ENCODE measurements at regions not wholly inside any gene's neighbourhood (a gene's known extent, or its start where the extent isn't known, plus 50 kb on each side); places are given as distances from the start of the nearest gene placed in this dataset.

DNA sequence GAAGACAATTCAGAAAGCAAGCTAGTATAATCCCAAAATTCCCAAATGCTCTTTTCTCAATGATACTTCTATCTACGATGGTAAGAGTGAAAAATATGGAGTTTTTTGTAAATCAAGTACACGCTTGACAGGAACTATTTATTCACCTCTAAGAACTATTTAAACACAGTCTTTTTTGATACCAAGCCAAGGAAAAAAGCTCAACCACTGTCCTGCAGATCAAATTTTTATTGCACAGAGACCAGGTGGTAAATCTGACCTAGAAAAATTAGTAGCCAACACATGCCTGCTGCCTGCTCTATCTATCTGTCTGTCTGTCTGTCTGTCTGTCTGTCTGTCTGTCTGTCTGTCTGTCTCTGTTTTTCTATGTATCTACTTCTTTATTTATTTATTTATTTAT lies 292.2 kb downstream of the MZT1 start:
- no peak for DNase-seq

DNA sequence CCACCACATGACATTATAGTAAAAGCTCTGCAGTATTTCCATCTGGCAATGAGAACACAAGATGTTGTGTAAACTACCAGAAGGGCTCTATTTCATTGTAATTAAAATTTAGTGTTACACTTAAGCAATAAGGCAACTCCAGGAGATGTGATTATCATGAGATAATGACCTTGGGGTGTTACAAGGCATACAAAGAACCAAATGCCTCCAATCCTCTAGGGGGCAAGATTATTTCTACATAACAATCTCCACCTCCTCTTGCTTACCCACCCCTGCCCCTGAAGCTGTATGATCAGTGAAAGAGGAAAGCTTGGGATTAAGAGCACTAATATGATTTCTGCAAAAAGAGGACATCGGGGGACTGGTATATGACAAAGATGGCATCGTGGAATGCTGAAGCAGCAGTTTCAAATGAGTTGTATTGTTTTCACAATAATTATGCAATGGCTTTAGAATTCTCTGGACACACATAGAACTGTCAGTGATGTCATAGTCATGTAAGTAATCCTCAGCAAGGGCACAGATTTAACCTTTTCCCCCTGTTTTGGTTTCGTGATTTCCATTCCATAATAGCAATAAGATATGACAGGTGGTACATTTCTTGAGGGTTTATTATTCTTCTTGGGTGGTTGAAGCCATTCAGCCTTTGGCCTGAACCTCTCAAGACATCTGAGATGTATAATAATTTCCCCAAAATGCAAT lies 295.3 kb downstream of the MZT1 start:
- no peak for DNase-seq

DNA sequence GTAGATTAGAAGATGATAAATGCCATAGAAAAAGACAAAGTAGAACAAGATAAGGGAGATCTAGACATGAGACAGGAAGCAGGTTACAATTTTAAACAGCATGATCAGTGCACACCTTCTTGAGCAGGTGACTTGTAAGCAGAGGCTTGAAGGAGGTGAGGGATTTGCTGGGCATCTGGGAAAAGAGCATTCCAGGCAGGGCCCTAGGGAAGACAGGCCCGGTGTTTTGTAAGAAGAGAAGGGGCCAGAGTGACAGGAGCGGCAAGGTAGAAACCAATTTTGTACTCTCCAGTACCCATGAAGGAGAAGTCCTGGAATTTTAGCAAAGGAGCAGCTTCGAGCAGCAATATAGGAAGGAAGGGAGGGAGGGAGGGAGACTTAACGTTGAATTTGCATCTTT lies 296.5 kb downstream of the MZT1 start:
- no peak for DNase-seq

DNA sequence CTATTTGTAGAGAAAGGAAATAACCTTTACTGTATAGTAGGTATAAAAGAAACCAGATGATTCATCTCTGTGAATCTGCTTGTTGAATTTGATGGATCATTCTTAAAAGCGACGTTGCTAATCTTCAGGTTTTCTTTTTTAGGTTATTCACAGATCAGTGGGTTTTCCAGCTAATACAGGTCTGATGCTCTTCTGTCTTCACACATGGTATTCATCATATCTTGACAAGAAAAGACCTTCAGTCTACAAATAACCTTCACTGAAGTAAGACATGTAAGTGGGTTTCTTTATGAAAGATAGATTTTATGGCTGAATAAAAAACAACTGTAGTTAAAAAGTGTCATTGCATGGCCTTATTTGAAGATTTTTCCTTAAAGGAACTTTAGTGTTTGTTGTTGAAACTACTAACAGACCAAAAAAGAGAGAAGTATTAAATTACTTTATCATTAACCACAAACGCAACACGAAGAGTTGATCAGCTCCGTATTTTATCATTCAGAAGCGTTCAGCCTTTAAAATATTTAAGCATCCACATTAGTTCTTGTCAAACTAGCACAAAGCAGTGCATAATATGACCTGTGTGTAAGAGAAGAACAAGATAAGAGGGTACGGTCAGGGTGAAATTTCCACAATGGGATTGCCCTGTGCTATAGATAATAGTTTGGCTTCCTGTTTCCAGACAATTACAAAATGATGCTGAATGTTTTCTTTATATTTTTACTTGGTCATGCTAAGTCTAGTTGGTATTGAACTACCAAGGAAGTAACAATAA lies 299.5 kb downstream of the MZT1 start:
- no peak for DNase-seq

DNA sequence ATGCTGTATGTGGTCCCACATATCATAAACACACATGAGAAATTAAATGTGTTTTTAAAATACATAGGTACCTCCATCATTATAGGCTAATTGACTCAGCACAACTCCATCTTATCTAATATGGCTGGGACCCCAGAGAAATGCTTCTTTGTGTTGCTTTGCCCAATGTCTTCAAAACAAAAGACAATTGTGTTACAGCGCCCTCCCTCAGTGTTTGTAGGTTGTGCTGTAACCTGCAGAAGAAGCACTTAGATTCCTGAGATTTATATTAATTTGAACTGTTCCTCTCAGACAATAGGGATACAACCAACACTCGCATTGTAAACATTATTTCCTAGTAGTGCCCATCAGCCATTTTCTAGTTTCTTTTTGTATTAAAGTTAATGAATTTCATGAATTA lies 303.4 kb downstream of the MZT1 start:
- no peak for DNase-seq

DNA sequence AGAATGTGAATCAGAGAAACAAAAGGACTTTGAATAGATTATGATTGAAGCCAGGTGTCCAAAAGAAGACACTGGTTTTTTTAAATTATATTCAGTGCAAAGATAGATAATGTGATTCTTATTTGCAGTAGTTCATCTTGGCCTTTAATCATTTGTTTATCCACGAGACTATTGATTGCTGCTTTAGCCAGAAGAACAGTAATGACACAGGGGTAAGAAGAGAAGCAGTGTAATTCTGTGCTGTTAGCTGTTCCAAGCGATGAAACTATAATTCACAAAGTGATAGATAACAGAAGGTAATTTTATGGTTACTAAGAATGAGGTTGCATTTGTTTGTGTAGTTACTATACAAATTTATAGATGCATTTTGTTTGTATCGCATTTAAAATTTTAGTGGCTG lies 311.6 kb downstream of the MZT1 start:
- DNase-seq, result no peak

DNA sequence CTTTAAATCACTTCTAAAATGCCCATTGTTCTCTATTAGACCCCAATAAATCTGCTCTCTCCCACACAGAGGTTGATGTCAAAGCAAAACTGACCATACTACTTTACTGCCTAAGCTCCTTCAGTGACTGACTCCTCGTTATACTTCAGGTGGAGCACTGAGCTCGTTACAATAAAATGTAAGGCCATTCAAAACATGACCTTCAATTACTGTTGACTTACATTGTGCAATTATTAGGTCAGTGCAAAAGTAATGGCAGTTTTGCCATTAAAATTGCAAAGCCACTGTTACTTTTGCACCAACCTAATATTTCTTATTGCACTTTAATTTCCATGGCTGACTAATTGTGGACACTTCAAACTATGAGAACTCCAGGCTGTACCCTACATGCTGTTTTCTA lies 314.9 kb downstream of the MZT1 start:
- no peak for DNase-seq

DNA sequence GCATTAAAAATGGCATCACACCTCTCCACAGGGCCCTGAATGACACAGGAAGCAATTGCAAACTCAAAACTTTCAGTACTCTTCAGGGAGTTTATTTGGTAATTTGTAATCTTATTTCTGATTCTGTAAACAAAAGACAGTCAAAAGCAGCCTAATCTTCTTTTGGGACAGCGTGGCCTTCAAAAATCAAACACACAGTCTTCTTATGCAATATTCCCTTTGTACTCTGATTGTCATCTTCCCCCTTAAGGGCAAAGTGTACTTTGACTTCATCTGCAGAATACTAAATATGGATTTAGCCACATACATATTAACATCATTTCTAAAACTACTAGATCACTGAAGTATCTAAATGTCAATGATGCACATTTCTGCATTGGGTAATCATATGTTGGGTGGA lies 322.0 kb downstream of the MZT1 start:
- DNase-seq, result no peak

DNA sequence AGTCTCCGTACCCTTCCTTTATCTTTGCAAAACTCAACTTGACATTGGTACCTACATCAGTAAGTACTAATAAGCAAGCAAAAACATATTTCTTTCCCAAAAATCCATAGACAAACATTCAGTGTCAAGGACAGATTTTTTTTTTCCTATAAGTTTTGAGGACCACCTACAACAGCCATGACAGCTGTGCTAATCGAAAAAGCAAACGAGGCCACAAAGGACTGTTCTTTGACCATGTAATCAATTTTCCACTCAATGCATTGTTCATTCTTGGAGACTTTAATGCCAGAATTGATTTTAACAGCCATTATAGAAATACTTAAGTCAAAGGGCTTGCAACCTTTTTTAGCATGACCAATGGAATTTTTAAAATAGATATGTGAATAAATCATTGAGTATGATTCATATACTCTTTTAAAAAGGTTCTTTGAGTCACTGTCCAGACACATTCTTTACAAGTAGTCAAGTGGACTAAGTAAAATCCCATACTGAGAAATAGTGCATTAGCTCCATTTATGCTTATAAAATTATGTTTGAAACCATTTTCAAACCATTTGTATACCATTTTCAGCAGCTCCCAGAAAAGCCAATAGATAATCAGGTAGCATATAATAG lies 323.9 kb downstream of the MZT1 start:
- no peak for DNase-seq

DNA sequence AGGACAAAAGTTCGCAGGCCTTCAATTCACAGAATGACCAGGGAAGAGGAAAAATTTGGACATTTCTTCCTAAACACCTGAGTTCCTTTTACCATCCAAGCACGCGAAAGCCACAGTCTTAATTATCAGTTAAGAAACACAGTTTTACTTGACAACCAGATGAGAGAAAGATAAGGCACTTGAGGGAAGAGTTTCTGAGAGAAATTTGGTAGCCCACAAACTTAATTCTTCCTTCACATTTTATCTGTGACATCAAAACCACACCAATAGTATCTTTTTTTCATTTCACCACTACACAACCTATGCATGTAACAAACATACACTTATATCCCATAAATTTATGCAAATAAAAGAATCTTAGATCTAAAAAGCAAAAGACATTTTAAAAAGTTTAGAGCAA lies 326.6 kb downstream of the MZT1 start:
- no peak for DNase-seq

DNA sequence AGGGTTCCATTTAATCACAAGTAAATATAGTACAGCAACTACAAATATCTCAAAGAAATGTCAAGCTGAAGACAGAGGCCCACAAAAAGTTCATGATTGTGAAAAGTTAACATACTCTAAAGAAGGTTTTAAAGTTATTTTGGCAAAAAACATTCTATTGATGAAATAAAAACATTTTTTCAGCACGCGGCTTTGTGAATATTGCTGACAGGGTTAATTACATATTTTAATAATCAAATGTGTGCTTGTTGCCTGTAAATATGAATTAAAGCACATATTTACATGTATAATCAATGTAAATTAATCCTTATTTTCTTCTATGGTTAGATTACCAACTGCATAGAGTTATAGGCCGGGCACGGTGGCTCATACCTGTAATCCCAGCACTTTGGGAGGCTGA lies 328.1 kb downstream of the MZT1 start:
- DNase-seq, result no peak

DNA sequence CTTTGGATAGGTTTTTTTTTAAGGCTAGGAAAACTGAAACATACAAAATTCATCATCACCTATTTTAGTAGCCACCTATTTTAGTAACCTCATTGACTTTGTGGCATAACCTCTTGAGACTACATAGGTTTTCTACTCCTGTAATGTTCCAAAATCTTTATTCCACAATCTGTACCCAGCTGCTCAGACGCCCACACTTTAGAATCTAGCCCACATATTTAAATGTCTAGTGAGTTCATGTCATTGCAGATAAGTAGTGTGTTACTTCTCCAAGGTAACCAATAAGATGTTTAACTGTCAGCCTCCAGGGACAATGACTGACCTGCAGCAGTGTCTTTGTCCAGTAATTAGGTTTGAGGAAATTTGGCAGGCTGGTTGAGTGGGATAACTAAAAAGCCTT lies 330.2 kb downstream of the MZT1 start:
- no peak for DNase-seq

DNA sequence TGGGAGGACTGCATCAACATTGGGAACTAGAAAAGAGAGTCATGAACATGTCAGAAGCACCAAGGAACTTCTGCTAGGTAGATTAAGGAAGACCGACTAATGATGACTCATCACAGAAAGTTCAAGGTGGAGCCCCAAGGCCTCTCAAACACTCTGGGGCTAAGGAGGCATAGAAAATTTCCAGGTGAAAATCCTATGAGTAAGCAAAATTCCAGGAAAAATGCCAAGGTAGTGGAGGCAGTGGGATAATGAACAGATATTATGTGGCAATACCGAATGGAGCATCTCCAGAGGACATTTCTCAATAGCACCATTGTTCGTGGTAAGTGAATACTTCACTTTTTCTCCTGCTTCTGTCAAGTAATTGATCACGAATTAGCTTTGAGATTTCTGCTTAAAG lies 336.5 kb downstream of the MZT1 start:
- no peak for DNase-seq

DNA sequence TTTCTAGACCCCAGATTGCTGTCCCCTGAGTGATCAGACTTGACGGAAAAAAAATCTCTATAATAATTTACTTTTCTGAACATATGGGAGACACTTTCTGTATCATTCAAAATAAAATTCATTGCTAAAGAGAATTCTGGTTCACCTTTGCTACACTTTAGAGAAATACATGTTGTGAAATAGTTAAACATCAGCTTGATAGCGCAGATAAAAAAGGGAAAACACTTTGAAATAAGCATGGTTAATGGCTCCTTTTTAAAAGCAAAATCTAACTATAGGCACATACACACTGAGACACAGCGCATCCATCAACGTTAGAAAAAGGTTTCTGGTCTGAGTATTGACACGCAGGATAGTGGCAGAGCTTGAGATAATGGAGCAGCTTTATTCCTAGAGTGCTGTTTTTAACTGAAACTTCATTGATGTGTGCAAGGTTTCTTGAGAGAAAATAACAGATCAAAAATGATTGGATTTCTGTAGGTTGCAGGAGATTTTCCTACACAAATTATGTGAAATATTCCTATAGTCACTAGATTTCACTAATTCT lies 341.2 kb downstream of the MZT1 start:
- DNase-seq, result no peak

DNA sequence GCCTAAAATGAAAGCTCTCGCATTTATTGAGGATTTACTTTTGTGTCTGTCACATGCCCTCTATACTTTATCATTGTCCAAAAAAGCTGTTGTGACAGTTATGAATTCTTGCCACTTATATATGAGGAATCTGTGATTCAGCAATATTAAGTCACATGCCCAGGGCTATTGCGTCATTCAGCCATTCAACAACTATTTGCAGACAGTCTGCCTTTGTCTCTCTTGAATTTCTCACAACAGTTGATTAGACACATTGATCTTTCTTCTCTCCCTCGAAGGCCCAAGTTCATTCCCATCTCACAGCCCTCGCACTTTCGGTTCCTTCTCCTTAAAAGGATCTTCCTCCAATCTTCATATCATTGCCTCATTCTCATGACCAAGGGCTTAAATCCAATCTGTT lies 342.6 kb downstream of the MZT1 start:
- DNase-seq, result no peak

DNA sequence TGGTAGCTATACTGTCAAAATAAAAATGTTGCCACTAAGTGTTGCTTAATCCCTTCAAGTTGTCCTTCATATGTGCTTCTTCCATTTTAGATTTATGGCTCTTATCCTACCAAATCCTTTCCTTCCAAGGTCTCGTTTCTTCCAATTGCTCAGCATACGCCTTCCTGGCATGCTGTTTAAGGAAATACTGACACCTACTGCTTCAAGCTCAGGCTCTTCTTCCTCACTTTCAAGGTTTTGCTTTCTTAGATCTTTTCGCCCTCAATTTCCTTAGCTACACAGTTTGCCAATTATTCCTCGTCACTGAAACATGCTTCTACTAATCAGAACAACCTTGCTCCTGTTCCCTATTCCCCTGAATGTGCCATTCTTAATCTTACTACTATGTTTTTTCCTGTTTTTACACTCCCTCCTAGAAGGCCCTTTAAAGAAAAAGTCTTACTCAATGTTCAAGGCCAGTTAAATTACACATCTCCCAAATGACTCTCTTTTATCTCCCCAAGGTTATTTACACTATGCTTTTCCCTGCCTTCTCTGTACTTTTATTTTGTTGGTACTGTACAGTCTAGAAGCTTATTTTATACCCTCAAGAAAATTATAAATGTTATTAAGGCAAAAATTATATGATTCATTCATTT lies 343.1 kb downstream of the MZT1 start:
- DNase-seq, result no peak

DNA sequence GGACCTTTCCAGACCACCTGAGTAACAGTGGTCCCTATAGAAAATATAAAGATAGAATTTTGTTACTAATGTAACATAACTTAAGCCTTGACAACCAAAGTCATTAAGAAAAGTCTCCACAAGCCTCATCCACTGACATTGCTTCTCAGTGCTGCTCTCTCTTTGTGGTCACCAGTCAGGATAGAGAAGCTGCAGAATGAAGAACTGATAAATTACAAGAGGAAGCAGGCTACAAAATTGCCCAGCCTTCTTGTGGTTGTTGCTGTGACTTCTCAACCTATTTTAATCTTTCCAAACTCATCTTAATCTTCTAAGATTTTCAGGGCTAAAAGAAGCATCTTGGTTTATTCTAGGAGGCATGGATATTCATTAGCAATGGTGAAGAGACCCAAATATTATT lies 343.8 kb downstream of the MZT1 start:
- DNase-seq, result no peak

DNA sequence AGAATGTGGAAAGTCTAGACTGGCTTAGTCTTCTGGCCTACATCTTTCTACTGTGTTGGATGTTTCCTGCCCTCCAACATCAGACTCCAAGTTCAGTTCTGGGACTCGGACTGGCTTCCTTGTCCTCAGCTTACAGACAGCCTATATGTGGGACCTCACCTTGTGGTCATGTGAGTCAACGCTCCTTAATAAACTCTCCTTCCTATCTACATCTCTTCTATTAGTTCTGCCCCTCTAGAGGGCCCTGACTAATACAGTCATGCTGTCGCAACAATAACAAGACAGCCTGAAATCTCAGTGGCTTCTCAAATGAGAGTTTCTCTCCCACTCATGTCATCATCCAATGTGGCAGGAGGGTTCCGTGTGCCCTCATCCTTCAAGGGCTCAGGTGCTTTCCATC lies 347.8 kb downstream of the MZT1 start:
- no peak for DNase-seq

DNA sequence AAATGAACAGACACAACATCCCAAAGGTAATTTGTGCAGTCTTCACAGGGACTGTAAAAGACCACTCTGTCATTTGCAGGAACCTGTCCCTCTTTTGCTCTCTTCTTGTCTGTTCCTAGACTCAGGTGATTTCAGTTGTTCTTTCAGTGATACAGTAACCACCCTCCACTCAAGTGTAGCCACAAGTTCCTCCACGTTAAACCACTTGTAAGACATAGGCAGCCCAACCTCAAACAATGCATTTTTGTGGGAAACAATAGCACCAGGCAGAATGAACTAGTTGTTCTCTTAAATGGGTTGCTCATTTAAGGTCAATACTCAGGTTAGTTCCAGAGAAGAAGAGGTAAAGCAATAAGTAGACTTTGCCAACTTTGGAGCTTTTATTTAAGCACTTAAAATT lies 359.4 kb downstream of the MZT1 start:
- DNase-seq, result no peak

DNA sequence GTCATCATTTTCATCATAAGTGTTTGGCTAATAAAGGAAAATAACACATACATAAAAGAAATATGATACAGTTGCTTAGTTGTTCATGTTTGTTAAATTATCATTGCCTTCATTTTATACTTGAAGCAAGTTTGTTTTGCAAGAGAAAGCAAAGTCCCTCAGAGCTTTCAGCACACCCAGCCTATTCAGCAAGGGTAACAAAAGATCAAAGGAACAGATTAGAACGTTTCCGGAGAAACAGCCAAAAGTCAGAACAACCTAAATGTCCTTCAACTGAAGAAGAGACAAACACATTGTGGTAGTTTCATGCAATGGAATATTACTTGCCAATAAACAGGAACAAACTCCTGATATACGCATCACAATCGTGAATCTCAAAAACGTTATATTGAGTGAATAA lies 380.7 kb downstream of the MZT1 start:
- no peak for DNase-seq

DNA sequence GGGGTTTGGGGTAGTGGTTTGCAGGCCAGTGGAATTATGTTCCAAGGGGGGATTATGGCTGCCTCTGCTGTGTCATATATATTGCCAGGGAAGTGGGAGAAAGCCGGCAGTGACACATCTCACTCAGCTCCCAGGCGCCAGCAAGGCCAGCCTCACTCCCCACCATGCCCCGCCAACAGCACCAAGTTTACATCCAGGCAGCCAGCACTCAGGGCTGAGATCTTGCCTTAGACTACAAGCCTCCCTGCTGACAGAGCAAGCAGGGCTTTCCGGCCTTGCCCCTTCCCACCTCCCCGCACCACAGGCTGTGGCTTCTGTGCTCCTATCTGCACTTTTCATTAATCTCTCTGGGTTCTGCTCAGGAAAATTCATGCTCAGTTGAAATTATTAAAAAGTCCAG lies 385.1 kb downstream of the MZT1 start:
- DNase-seq, result no peak

DNA sequence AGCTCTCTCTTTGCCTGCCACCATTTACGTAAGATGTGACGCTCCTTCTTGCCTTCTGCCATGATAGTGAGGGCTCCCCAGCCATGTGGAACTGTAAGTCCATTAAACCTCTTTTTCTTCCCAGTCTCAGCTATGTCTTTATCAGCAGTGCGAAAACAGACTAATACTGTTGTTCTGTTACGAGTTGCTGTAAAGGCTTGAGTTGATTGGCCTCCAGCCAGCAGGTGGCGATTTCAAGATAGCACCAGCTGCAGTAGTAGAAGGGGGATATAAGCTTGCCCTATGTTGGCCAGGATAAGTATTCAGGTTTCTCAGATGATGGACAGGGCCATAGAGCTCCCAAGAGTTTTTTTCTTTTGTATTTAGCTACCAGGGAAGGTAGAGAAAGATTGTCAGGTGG lies 385.5 kb downstream of the MZT1 start:
- DNase-seq, result no peak

DNA sequence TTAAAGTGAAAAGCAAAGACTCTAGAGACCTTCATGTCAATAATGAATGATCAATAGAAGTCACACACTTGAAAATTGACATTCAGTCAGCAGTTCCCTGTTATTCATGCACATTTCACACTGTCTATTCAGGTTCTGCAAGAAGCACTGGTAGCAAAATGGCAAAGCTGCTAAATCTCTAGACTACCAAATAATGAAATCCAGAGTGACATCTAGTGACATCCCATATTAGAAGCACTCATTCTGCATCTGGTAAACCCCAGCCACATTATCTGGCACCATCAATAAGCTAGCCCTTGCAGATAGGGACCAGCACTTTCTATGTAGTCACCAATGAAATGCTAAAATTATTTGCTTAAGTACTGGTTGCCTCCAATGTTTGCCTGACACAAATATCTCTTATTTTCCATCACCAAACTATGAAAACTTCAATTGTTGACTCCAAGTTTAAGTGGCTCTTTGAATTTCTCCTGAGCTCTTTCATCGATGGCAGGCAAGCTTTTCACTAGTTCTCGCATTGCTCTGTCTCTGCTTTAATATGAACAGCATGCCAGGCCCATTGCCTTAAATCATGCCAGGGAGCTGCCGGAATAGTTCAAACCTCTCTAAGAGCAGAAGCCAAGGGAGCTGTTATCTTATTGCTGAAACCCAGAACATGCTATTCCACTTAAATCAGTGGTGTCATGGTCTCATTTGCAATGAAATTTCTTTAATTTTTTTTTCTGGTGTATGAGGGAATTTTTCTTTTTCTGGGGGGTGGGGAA lies 409.9 kb downstream of the MZT1 start:
- DNase-seq, result no peak

Measured in stimulated activated CD4-positive, alpha-beta T cell treated with anti-CD3 and anti-CD28 coated beads, Interleukin-4, amount 100 ng/mL, for 4 hours (primary cell).